Mesendoderm (in vitro differentiated cells): ENCODE measurements at regions not wholly inside any gene's neighbourhood (a gene's known extent, or its start where the extent isn't known, plus 50 kb on each side); places are given as distances from the start of the nearest gene placed in this dataset. TPM values are rescaled to one million over a fixed set of nuclear protein-coding genes. Genes with fewer than 3 reads are reported as not detected.

Experiments
- small RNA-seq: library from polyadenylated mRNA; stranded (forward); fragments of <200 nt; extraction: miRNeasy Mini kit (QIAGEN cat#:217004); gene quantifications from one replicate; pipeline ENCODE3, GENCODE V24; 2013; ENCODE audit not compliant: insufficient read depth

Small RNAs in the stretch of these regions (small RNA-seq; reads per million reads assigned to genes)
- gene RN7SL618P, result not detected
